Esophagus squamous epithelium (tissue), 5 donors: ENCODE measurements at regions not wholly inside any gene's neighbourhood (a gene's known extent, or its start where the extent isn't known, plus 50 kb on each side); places are given as distances from the start of the nearest gene placed in this dataset.
A peak's percentile ranks its signal among the peaks of the same experiment; 100 is the strongest.

Experiments
- DNase-seq: peaks from one replicate; lab custom pipeline; 2025; lab: John Stamatoyannopoulos, UW
- H3K27ac ChIP-seq, 4 donors: fragments of 200-600 bp; sonication (generic); one replicate each; pipeline ENCODE4 v1.5.1; 2016 to 2019; ENCODE audit warnings: mild to moderate bottlenecking in 1 of 4
- H3K27me3 ChIP-seq, 4 donors: fragments of 200-600 bp; sonication (generic); 1 replicate in 3 of 4; 2 replicates in 1 of 4; pipeline versions ENCODE4 v1.5.1 to v1.6.0; 2017 to 2021; ENCODE audit warnings: antibody characterized with exemption in 1 of 4
- H3K36me3 ChIP-seq, 3 donors: fragments of 200-600 bp; sonication (generic); one replicate each; pipeline ENCODE4 v1.5.1; 2016 to 2019
- H3K4me1 ChIP-seq, 3 donors: fragments of 200-600 bp; sonication (generic); one replicate each; pipeline ENCODE4 v1.5.1; 2017 to 2019
- H3K4me3 ChIP-seq, 4 donors: fragments of 200-600 bp; sonication (generic); 1 replicate in 3 of 4; 2 replicates in 1 of 4; pipeline ENCODE4 v1.5.1; 2016 to 2019; ENCODE audit warnings: mild to moderate bottlenecking in 2 of 4, moderate library complexity in 1 of 4
- H3K9me3 ChIP-seq, 3 donors: fragments of 200-600 bp; sonication (generic); one replicate each; pipeline ENCODE4 v1.5.1; 2016 to 2019
- CTCF ChIP-seq, 6 experiments: fragments of 450-650 bp in 4 of 6; fragments of 200-600 bp in 2 of 6; sonication (generic) in 2 of 6; IDR thresholded peaks; one replicate each; pipeline ENCODE4 v1.5.1; 2016 to 2019; ENCODE audit warnings: antibody characterized with exemption in 6 of 6, mild to moderate bottlenecking in 4 of 6, moderate library complexity in 4 of 6
- POLR2A ChIP-seq, 4 donors: fragments of 450-650 bp; IDR thresholded peaks; one replicate each; pipeline ENCODE4 v1.6.1; 2017; ENCODE audit warnings: antibody characterized with exemption in 4 of 4, mild to moderate bottlenecking in 4 of 4, moderate library complexity in 3 of 4
- WGBS, 2 donors: methylation state at CpG; one replicate each; pipeline ENCODE4 v1.1.5; 2018; 5-methylcytosine and 5-hydroxymethylcytosine counted together
- intact Hi-C: fragments of 100-400 bp; cut with DNase I; formaldehyde crosslinking; loops from one replicate; pipeline ENCODE4 v1.15.0; 2022
- donor health status: DM: yes; HTN: yes; CAD: no.

GRCh38 chr2:13030606-13031005, 313.9 kb downstream of the TRIB2 start:
- no peak for DNase-seq
- H3K27me3 ChIP-seq, result no peaks in the 10 kb centered on the region
- H3K9me3 ChIP-seq, result no peaks in the 10 kb centered on the region
- no peaks in the 10 kb centered on the region for H3K36me3 ChIP-seq
- WGBS, 2 donors, result 72 to 73% methylated on average over 2 of the region's 2 CpGs
- no peak overlapping the region for H3K27ac ChIP-seq
- H3K4me3 ChIP-seq, result no peak overlapping the region
- TF ChIP-seq POLR2A (IDR thresholded peaks at IDR 0.05), result no peak
- TF ChIP-seq CTCF (IDR thresholded peaks at IDR 0.05), result no peak
- intact Hi-C loops, result no loop called here
- no peaks in the 10 kb centered on the region for H3K4me1 ChIP-seq

GRCh38 chr2:13034861-13035260, 318.1 kb downstream of the TRIB2 start:
- 63 to 68% methylated on average over 1 of the region's 1 CpG for WGBS, 2 donors
- no peaks in the 10 kb centered on the region for H3K36me3 ChIP-seq
- H3K4me1 ChIP-seq, result no peaks in the 10 kb centered on the region
- TF ChIP-seq CTCF (IDR thresholded peaks at IDR 0.05), result no peak
- no peak for TF ChIP-seq POLR2A (IDR thresholded peaks at IDR 0.05)
- DNase-seq, result no peak
- H3K9me3 ChIP-seq, result no peaks in the 10 kb centered on the region
- intact Hi-C loops, result no loop called here
- peaks cover 0 to 8% (median 0%) of the 10 kb centered on the region in 4 donors for H3K27me3 ChIP-seq
- no peak overlapping the region for H3K4me3 ChIP-seq
- H3K27ac ChIP-seq, result no peak overlapping the region

GRCh38 chr2:13035866-13036265, 319.1 kb downstream of the TRIB2 start:
- no peak overlapping the region for H3K27ac ChIP-seq
- intact Hi-C loops, result no loop called here
- no peak for TF ChIP-seq CTCF (IDR thresholded peaks at IDR 0.05)
- TF ChIP-seq POLR2A (IDR thresholded peaks at IDR 0.05), result no peak
- H3K9me3 ChIP-seq, result no peaks in the 10 kb centered on the region
- no peak overlapping the region for H3K4me3 ChIP-seq
- WGBS, 2 donors, result 56 to 58% methylated on average over 3 of the region's 3 CpGs
- no peak for DNase-seq
- H3K4me1 ChIP-seq, result no peaks in the 10 kb centered on the region
- peaks cover 0 to 18% (median 0%) of the 10 kb centered on the region in 4 donors for H3K27me3 ChIP-seq
- no peaks in the 10 kb centered on the region for H3K36me3 ChIP-seq

GRCh38 chr2:13040043-13040442, 323.3 kb downstream of the TRIB2 start:
- intact Hi-C loops, result no loop called here
- Histone ChIP-seq H3K27me3 (peaks cover 0 to 24% (median 0%) of the 10 kb centered on the region in 4 donors), H3K27ac (no peak overlapping the region), H3K4me1 (no peaks in the 10 kb centered on the region), H3K4me3 (no peak overlapping the region), H3K9me3 (no peaks in the 10 kb centered on the region), H3K36me3 (no peaks in the 10 kb centered on the region)
- WGBS, 2 donors, result 73% methylated on average over 2 of the region's 13 CpGs; no CpG with 5 or more reads in 1 of the 2 donors
- DNase-seq, result no peak
- TF ChIP-seq CTCF (IDR thresholded peaks at IDR 0.05) (no peak), POLR2A (IDR thresholded peaks at IDR 0.05) (no peak)

GRCh38 chr2:13046557-13047165, 329.9 kb downstream of the TRIB2 start:
- no peak overlapping the region for H3K4me3 ChIP-seq
- H3K4me1 ChIP-seq, result no peaks in the 10 kb centered on the region
- 46 to 48% methylated on average over 2 of the region's 2 CpGs for WGBS, 2 donors
- DNase-seq, result no peak
- intact Hi-C loops, result no loop called here
- H3K9me3 ChIP-seq, result no peaks in the 10 kb centered on the region
- no peak overlapping the region for H3K27ac ChIP-seq
- H3K27me3 ChIP-seq, result peaks cover 0 to 11% (median 0%) of the 10 kb centered on the region in 4 donors
- H3K36me3 ChIP-seq, result no peaks in the 10 kb centered on the region
- TF ChIP-seq POLR2A (IDR thresholded peaks at IDR 0.05) (no peak), CTCF (IDR thresholded peaks at IDR 0.05) (peak in 2 of 6 experiments; percentile 19 to 44)
